ENCODE measurements at regions not wholly inside any gene's neighbourhood (a gene's known extent, or its start where the extent isn't known, plus 50 kb on each side); places are given as distances from the start of the nearest gene placed in this dataset.
A peak's percentile ranks its signal among the peaks of the same experiment; 100 is the strongest.

DNA sequence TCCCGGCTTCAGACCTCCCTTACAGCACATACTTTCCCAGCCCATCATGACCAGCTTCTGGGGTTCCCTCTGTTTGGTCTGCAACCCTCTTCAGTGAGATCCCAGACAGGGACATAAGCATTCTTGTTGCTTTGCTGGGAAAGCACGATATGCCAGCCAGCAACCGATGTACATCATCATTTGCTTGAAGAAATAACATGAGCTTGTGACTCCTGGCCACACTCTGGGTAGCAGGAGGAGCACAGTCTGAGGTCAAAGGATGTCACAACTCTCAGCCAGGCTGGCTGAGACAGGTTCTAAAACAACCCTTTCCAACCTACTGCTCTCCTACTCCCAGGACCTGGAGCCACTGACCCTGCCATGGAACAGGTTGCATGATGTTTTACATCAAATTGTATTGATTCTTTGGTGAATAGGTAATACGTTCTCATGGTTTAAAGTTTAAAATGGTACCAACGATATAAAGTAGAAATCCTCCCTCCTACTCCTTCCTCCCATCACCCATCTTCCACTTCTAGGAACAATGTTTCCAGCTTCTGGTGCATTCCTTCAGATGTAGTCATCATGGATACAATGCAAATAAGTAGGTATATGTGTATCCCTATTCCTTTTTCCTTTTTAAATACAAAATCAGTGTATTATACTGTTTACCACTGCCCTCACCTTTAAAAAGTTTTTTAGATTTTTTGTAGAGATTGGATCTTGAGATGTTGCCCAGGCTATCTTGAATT lies 190.3 kb downstream of the OPA1 start:
- H3K27ac ChIP-seq (ENCODE audit: poor library complexity, severe bottlenecking) = peak overlapping the region; percentile 82
- DNase-seq (ENCODE audit: low spot score) (no peak), ATAC-seq (ENCODE audit: low read depth) (peak; percentile 48)
- TF ChIP-seq, protein P1, sequence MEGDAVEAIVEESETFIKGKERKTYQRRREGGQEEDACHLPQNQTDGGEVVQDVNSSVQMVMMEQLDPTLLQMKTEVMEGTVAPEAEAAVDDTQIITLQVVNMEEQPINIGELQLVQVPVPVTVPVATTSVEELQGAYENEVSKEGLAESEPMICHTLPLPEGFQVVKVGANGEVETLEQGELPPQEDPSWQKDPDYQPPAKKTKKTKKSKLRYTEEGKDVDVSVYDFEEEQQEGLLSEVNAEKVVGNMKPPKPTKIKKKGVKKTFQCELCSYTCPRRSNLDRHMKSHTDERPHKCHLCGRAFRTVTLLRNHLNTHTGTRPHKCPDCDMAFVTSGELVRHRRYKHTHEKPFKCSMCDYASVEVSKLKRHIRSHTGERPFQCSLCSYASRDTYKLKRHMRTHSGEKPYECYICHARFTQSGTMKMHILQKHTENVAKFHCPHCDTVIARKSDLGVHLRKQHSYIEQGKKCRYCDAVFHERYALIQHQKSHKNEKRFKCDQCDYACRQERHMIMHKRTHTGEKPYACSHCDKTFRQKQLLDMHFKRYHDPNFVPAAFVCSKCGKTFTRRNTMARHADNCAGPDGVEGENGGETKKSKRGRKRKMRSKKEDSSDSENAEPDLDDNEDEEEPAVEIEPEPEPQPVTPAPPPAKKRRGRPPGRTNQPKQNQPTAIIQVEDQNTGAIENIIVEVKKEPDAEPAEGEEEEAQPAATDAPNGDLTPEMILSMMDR (IDR thresholded peaks at IDR 0.05; ENCODE audit: poor library complexity, severe bottlenecking) = no peak
- no peaks in the 10 kb centered on the region for H3K9me3 ChIP-seq (ENCODE audit: severe bottlenecking)
- no peak overlapping the region for H3K4me3 ChIP-seq (ENCODE audit: severe bottlenecking)
- no peaks in the 10 kb centered on the region for H3K36me3 ChIP-seq (ENCODE audit: low read depth)
- peaks cover 36% of the 10 kb centered on the region for H3K4me1 ChIP-seq (ENCODE audit: insufficient read depth, poor library complexity, severe bottlenecking)
- no peaks in the 10 kb centered on the region for H3K27me3 ChIP-seq (ENCODE audit: insufficient read depth, poor library complexity, severe bottlenecking)

DNA sequence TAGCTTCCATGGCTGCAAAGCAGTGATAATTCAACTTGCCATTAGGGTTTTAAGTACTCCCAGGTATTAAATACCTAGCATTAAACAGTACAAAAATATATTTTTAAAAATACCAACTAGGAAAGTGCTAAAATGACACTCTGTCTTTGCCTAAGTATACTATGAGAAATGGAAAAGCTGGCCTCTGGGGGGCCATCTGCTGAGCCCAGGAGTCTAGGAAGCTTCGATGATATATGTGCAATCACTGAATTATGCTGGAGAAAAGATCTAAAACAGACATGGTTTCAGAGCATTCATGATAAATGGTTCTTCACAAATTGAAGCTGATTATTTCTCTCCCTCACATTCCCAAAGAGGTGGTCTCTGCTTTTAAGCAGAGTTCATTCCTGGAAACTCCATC lies 191.8 kb downstream of the OPA1 start:
- no peak overlapping the region for H3K4me3 ChIP-seq (ENCODE audit: severe bottlenecking)
- TF ChIP-seq, protein P1 (IDR thresholded peaks at IDR 0.05; ENCODE audit: poor library complexity, severe bottlenecking) = no peak
- DNase-seq (ENCODE audit: low spot score) (no peak), ATAC-seq (ENCODE audit: low read depth) (no peak)
- no peak overlapping the region for H3K27ac ChIP-seq (ENCODE audit: poor library complexity, severe bottlenecking)
- no peaks in the 10 kb centered on the region for H3K36me3 ChIP-seq (ENCODE audit: low read depth)
- peaks cover 36% of the 10 kb centered on the region for H3K4me1 ChIP-seq (ENCODE audit: insufficient read depth, poor library complexity, severe bottlenecking)
- no peaks in the 10 kb centered on the region for H3K27me3 ChIP-seq (ENCODE audit: insufficient read depth, poor library complexity, severe bottlenecking)
- H3K9me3 ChIP-seq (ENCODE audit: severe bottlenecking) = no peaks in the 10 kb centered on the region

- peaks cover 25% of the 10 kb centered on the region for H3K4me1 ChIP-seq (ENCODE audit: insufficient read depth, poor library complexity, severe bottlenecking)
- DNase-seq (ENCODE audit: low spot score) = no peak
- no peaks in the 10 kb centered on the region for H3K36me3 ChIP-seq (ENCODE audit: low read depth)
- no peaks in the 10 kb centered on the region for H3K27me3 ChIP-seq (ENCODE audit: insufficient read depth, poor library complexity, severe bottlenecking)
- H3K27ac ChIP-seq (ENCODE audit: poor library complexity, severe bottlenecking) = no peak overlapping the region
- ATAC-seq (ENCODE audit: low read depth) = no peak
- no peaks in the 10 kb centered on the region for H3K9me3 ChIP-seq (ENCODE audit: severe bottlenecking)
- H3K4me3 ChIP-seq (ENCODE audit: severe bottlenecking) = no peak overlapping the region
- TF ChIP-seq, protein P1 (IDR thresholded peaks at IDR 0.05; ENCODE audit: poor library complexity, severe bottlenecking) = no peak
These were observed 194.5 kb downstream of the OPA1 start for GRCh38 chr3:193787496-193787870.

GRCh38 chr3:193788189-193788991 lies 195.4 kb downstream of the OPA1 start:
- Histone ChIP-seq H3K36me3 (ENCODE audit: low read depth) (no peaks in the 10 kb centered on the region), H3K27me3 (ENCODE audit: insufficient read depth, poor library complexity, severe bottlenecking) (no peaks in the 10 kb centered on the region), H3K4me1 (ENCODE audit: insufficient read depth, poor library complexity, severe bottlenecking) (peaks cover 16% of the 10 kb centered on the region), H3K4me3 (ENCODE audit: severe bottlenecking) (no peak overlapping the region), H3K9me3 (ENCODE audit: severe bottlenecking) (no peaks in the 10 kb centered on the region), H3K27ac (ENCODE audit: poor library complexity, severe bottlenecking) (no peak overlapping the region)
- no peak for ATAC-seq (ENCODE audit: low read depth)
- no peak for DNase-seq (ENCODE audit: low spot score)
- TF ChIP-seq, protein P1 (IDR thresholded peaks at IDR 0.05; ENCODE audit: poor library complexity, severe bottlenecking) = peak; percentile 31

Data from RWPE2 (cell line).